HepG2 (cell line): ENCODE measurements at regions not wholly inside any gene's neighbourhood (a gene's known extent, or its start where the extent isn't known, plus 50 kb on each side); places are given as distances from the start of the nearest gene placed in this dataset.

Source experiments
- ATF5 ChIP-seq: sonication (generic); formaldehyde crosslinking; IDR thresholded peaks from 2 replicates; pipeline ENCODE4 v1.4.0; 2020; ENCODE audit warnings: mild to moderate bottlenecking, low read depth, missing genetic modification reagents
- IKZF4 ChIP-seq: sonication (generic); formaldehyde crosslinking; IDR thresholded peaks from 2 replicates; pipeline ENCODE4 v1.5.1; 2020; ENCODE audit warnings: borderline replicate concordance, mild to moderate bottlenecking, low read depth, missing genetic modification reagents; ENCODE audit errors: not compliant biosample characterization
- KDM2A ChIP-seq: sonication (generic); formaldehyde crosslinking; IDR thresholded peaks from 2 replicates; pipeline ENCODE4 v1.4.0; 2020; ENCODE audit warnings: low read depth, missing genetic modification reagents, borderline replicate concordance
- MBD4 ChIP-seq: IDR thresholded peaks from 2 replicates; pipeline ENCODE4 v1.6.1; 2012; ENCODE audit warnings: low read length, inconsistent platforms, borderline replicate concordance
- NCOA5 ChIP-seq: sonication (generic); formaldehyde crosslinking; IDR thresholded peaks from 2 replicates; pipeline ENCODE4 v1.4.0; 2020; ENCODE audit warnings: missing genetic modification reagents
- NR2F1 ChIP-seq, 2 experiments: fragments of 450-650 bp in 1 of 2; formaldehyde crosslinking in 1 of 2; IDR thresholded peaks; 2 replicates each; pipeline versions ENCODE4 v1.5.0 to v1.6.1; 2016 to 2020; ENCODE audit warnings: mild to moderate bottlenecking in 1 of 2, missing compliant biosample characterization in 1 of 2, missing genetic modification reagents in 1 of 2, moderate library complexity in 1 of 2
- PHF5A ChIP-seq: IDR thresholded peaks from one replicate; pipeline ENCODE4 v1.6.1; 2018; ENCODE audit warnings: low read depth, missing genetic modification reagents; ENCODE audit not compliant: unreplicated experiment
- RARA ChIP-seq: IDR thresholded peaks from 2 replicates; pipeline ENCODE4 v1.6.1; 2016; ENCODE audit warnings: missing genetic modification reagents, missing compliant biosample characterization
- SKI ChIP-seq: fragments of 450-650 bp; IDR thresholded peaks from one replicate; pipeline ENCODE4 v1.6.1; 2018; ENCODE audit warnings: mild to moderate bottlenecking; ENCODE audit not compliant: partially characterized antibody
- SNAPC4 ChIP-seq: sonication (generic); formaldehyde crosslinking; IDR thresholded peaks from 2 replicates; pipeline ENCODE4 v1.4.0; 2020; ENCODE audit warnings: mild to moderate bottlenecking, missing genetic modification reagents
- TIGD3 ChIP-seq: sonication (generic); formaldehyde crosslinking; IDR thresholded peaks from 2 replicates; pipeline ENCODE4 v1.5.1; 2020; ENCODE audit warnings: mild to moderate bottlenecking, missing genetic modification reagents, borderline replicate concordance
- TOPORS ChIP-seq: sonication (generic); formaldehyde crosslinking; IDR thresholded peaks from 2 replicates; pipeline ENCODE4 v1.8.0; 2023; ENCODE audit warnings: mild to moderate bottlenecking, missing genetic modification reagents
- ZNF136 ChIP-seq: sonication (generic); formaldehyde crosslinking; IDR thresholded peaks from 2 replicates; pipeline ENCODE4 v1.8.1; 2022; ENCODE audit warnings: low read depth, mild to moderate bottlenecking, moderate library complexity, missing genetic modification reagents
- ZNF17 ChIP-seq: sonication (generic); formaldehyde crosslinking; IDR thresholded peaks from 2 replicates; pipeline ENCODE4 v1.5.0; 2020; ENCODE audit warnings: mild to moderate bottlenecking, missing genetic modification reagents
- ZNF503 ChIP-seq: sonication (generic); formaldehyde crosslinking; IDR thresholded peaks from 2 replicates; pipeline ENCODE4 v1.4.0; 2020; ENCODE audit warnings: missing genetic modification reagents
- ZNF567 ChIP-seq: sonication (generic); formaldehyde crosslinking; IDR thresholded peaks from 2 replicates; pipeline ENCODE4 v1.8.1; 2023; ENCODE audit warnings: mild to moderate bottlenecking, missing genetic modification reagents, borderline replicate concordance
- ZNF703 ChIP-seq: sonication (generic); formaldehyde crosslinking; IDR thresholded peaks from 2 replicates; pipeline ENCODE4 v1.5.1; 2020; ENCODE audit warnings: missing genetic modification reagents, mild to moderate bottlenecking, moderate library complexity, borderline replicate concordance
- ZNF740 ChIP-seq: sonication (generic); formaldehyde crosslinking; IDR thresholded peaks from 2 replicates; pipeline ENCODE4 v1.4.0; 2020; ENCODE audit warnings: missing genetic modification reagents
- ZNF761 ChIP-seq: sonication (generic); formaldehyde crosslinking; conservative IDR thresholded peaks from 2 replicates; pipeline ENCODE4 v1.4.0; 2020; ENCODE audit warnings: mild to moderate bottlenecking, missing genetic modification reagents
- ZNF782 ChIP-seq: sonication (generic); formaldehyde crosslinking; IDR thresholded peaks from 2 replicates; pipeline ENCODE4 v1.4.0; 2020; ENCODE audit warnings: missing genetic modification reagents, mild to moderate bottlenecking, borderline replicate concordance
- ZNF816 ChIP-seq: sonication (generic); formaldehyde crosslinking; IDR thresholded peaks from 2 replicates; pipeline ENCODE4 v1.8.0; 2022; ENCODE audit warnings: missing genetic modification reagents, mild to moderate bottlenecking, borderline replicate concordance
- ZNF891 ChIP-seq: sonication (generic); formaldehyde crosslinking; IDR thresholded peaks from 2 replicates; pipeline ENCODE4 v1.5.0; 2020; ENCODE audit warnings: mild to moderate bottlenecking, missing genetic modification reagents

GRCh38 chr1:213679153-213679552 lies 308.6 kb upstream of the PROX1 start (continued):
- TF ChIP-seq TIGD3 (CRISPR knock-in tag) (no peak), IKZF4 (no peak), ZNF17 (CRISPR knock-in tag) (no peak), MBD4 (no peak), ZNF703 (CRISPR knock-in tag) (no peak), ZNF816 (CRISPR knock-in tag) (no peak), NCOA5 (CRISPR knock-in tag) (no peak), PHF5A (CRISPR knock-in tag) (no peak), SKI (no peak), ZNF891 (CRISPR knock-in tag) (no peak), TOPORS (CRISPR knock-in tag) (no peak), ZNF136 (CRISPR knock-in tag) (no peak), ATF5 (no peak), NR2F1 (CRISPR knock-in tag; IDR thresholded peaks at IDR 0.05) (no peak), ZNF740 (CRISPR knock-in tag) (no peak), ZNF782 (CRISPR knock-in tag) (no peak), KDM2A (CRISPR knock-in tag) (no peak), ZNF567 (CRISPR knock-in tag) (no peak), ZNF761 (CRISPR knock-in tag) (no peak), SNAPC4 (CRISPR knock-in tag) (no peak), ZNF503 (CRISPR knock-in tag) (no peak), RARA (CRISPR knock-in tag) (peak; percentile 63)
